Smooth muscle cell (in vitro differentiated cells): ENCODE measurements at regions not wholly inside any gene's neighbourhood (a gene's known extent, or its start where the extent isn't known, plus 50 kb on each side); places are given as distances from the start of the nearest gene placed in this dataset.

Source experiments
- DNase-seq: peaks from one replicate; lab custom pipeline; 2025; ENCODE audit not compliant: unreplicated experiment; lab: John Stamatoyannopoulos, UW
- H2AFZ ChIP-seq: fragments of 200-600 bp; sonication (generic); 2 replicates; pipeline ENCODE4 v1.6.0; 2016; ENCODE audit warnings: antibody characterized with exemption, low read depth, mild to moderate bottlenecking
- H3F3A ChIP-seq: fragments of 200-600 bp; sonication (generic); 2 replicates; pipeline ENCODE4 v1.6.0; 2017; ENCODE audit warnings: antibody characterized with exemption, low read depth
- H3K27ac ChIP-seq: fragments of 200-600 bp; sonication (generic); 2 replicates; pipeline ENCODE4 v1.5.1; 2016; ENCODE audit warnings: low read depth, mild to moderate bottlenecking
- H3K27me3 ChIP-seq: fragments of 200-600 bp; sonication (generic); 2 replicates; pipeline ENCODE4 v1.6.1; 2016; ENCODE audit warnings: low read depth, mild to moderate bottlenecking
- H3K36me3 ChIP-seq: fragments of 200-600 bp; sonication (generic); 2 replicates; pipeline ENCODE4 v1.5.1; 2016; ENCODE audit warnings: low read depth
- H3K4me1 ChIP-seq: fragments of 200-600 bp; sonication (generic); 2 replicates; pipeline ENCODE4 v1.5.1; 2016; ENCODE audit warnings: low read depth
- H3K4me2 ChIP-seq: fragments of 200-600 bp; sonication (generic); 2 replicates; pipeline ENCODE4 v1.6.0; 2016; ENCODE audit warnings: mild to moderate bottlenecking
- H3K4me3 ChIP-seq: fragments of 200-600 bp; sonication (generic); 2 replicates; pipeline ENCODE4 v1.5.1; 2016; ENCODE audit warnings: mild to moderate bottlenecking
- H3K79me2 ChIP-seq: fragments of 200-600 bp; sonication (generic); 2 replicates; pipeline ENCODE4 v1.6.0; 2016; ENCODE audit warnings: low read depth, mild to moderate bottlenecking
- H3K9ac ChIP-seq: fragments of 200-600 bp; sonication (generic); 2 replicates; pipeline ENCODE4 v1.6.0; 2016; ENCODE audit warnings: low read depth
- H3K9me3 ChIP-seq: fragments of 200-600 bp; sonication (generic); replicated peaks from 2 replicates; pipeline ENCODE4 v1.5.1; 2016; ENCODE audit warnings: low read depth
- H4K20me1 ChIP-seq: fragments of 200-600 bp; sonication (generic); 2 replicates; pipeline ENCODE4 v1.6.0; 2016; ENCODE audit warnings: low read depth
- WGBS: methylation state at CpG from one replicate; pipeline ENCODE4 v1.1.7; 2016; ENCODE audit warnings: low lambda C conversion rate; 5-methylcytosine and 5-hydroxymethylcytosine counted together
- TF ChIP-seq, protein P1 (sequence below): fragments of 200-600 bp; sonication (generic); IDR thresholded peaks from 2 replicates; pipeline ENCODE4 v1.5.1; 2017; ENCODE audit warnings: borderline replicate concordance, mild to moderate bottlenecking, antibody characterized with exemption; ENCODE audit not compliant: insufficient read depth, poor library complexity, severe bottlenecking

- Histone ChIP-seq H3K4me3 (no peak overlapping the region), H3K27ac (no peak overlapping the region), H3K4me1 (no peaks in the 10 kb centered on the region), H3K36me3 (no peaks in the 10 kb centered on the region), H3F3A (no peaks in the 10 kb centered on the region), H3K27me3 (no peaks in the 10 kb centered on the region), H3K9ac (no peak overlapping the region), H3K79me2 (no peaks in the 10 kb centered on the region), H3K4me2 (no peak overlapping the region), H4K20me1 (no peaks in the 10 kb centered on the region), H2AFZ (no peak overlapping the region), H3K9me3 (no peaks in the 10 kb centered on the region)
- DNase-seq: no peak
- TF ChIP-seq, protein P1, sequence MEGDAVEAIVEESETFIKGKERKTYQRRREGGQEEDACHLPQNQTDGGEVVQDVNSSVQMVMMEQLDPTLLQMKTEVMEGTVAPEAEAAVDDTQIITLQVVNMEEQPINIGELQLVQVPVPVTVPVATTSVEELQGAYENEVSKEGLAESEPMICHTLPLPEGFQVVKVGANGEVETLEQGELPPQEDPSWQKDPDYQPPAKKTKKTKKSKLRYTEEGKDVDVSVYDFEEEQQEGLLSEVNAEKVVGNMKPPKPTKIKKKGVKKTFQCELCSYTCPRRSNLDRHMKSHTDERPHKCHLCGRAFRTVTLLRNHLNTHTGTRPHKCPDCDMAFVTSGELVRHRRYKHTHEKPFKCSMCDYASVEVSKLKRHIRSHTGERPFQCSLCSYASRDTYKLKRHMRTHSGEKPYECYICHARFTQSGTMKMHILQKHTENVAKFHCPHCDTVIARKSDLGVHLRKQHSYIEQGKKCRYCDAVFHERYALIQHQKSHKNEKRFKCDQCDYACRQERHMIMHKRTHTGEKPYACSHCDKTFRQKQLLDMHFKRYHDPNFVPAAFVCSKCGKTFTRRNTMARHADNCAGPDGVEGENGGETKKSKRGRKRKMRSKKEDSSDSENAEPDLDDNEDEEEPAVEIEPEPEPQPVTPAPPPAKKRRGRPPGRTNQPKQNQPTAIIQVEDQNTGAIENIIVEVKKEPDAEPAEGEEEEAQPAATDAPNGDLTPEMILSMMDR: no peak
- 66% methylated on average over 7 of the region's 7 CpGs for whole genome bisulfite sequencing
These were observed 301.2 kb downstream of the CTTN start for GRCh38 chr11:70699294-70700221.

DNA sequence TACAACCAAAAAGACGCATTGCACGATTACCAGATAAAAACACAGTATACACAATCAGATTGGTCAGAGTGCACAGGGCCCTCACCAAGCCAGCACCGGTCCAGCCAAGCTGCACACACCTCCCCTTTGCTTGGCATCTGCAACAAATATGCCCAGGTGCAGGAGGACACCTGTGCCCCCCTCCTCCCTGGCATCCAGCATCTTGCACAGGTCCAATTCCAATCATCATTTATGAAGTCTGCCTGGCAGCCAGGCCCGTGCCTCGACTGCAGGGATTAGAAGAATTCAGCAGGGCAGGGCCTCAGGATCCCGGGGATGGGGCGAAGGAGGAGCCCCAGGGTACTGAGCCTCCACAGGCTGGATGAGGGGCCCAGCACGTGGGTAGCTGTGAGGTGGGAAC lies 302.1 kb downstream of the CTTN start:
- WGBS: 93% methylated on average over 8 of the region's 8 CpGs

DNA sequence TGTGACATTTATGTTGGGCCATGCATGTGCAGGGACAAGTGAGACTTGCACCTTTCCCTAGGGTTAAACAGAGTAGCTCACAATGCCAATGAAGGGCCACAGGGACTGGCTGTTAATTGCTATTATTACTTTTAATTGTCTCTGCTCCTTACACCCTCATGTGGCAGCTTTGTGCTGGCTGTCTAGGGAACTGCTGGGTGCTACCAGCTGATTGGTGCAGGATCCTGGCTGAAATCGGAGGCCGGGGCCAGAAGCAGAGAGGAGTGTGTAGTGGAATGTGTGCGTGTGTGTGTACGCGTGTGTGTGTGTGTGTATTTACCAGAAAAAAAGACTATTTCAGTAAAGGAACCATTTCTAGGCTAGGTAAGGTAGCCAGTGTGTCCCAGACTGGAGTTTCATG lies 302.5 kb downstream of the CTTN start:
- Histone ChIP-seq H3K4me1 (no peaks in the 10 kb centered on the region), H3F3A (no peaks in the 10 kb centered on the region), H3K27me3 (no peaks in the 10 kb centered on the region), H3K9me3 (no peaks in the 10 kb centered on the region), H3K27ac (no peak overlapping the region), H3K79me2 (no peaks in the 10 kb centered on the region), H4K20me1 (no peaks in the 10 kb centered on the region), H3K36me3 (no peaks in the 10 kb centered on the region), H3K9ac (no peak overlapping the region), H3K4me2 (no peak overlapping the region), H3K4me3 (no peak overlapping the region), H2AFZ (no peak overlapping the region)
- WGBS: 82% methylated on average over 5 of the region's 5 CpGs
- DNase-seq: no peak
- TF ChIP-seq, protein P1: no peak

More for the DNA sequence above, 302.1 kb downstream of the CTTN start:
- TF ChIP-seq, protein P1: no peak
- H3F3A ChIP-seq: no peaks in the 10 kb centered on the region
- H3K79me2 ChIP-seq: no peaks in the 10 kb centered on the region
- H3K4me1 ChIP-seq: no peaks in the 10 kb centered on the region
- no peak overlapping the region for H3K9ac ChIP-seq
- H3K9me3 ChIP-seq: no peaks in the 10 kb centered on the region
- no peaks in the 10 kb centered on the region for H4K20me1 ChIP-seq
- no peak for DNase-seq
- H3K4me3 ChIP-seq: no peak overlapping the region
- no peaks in the 10 kb centered on the region for H3K36me3 ChIP-seq
- H3K27ac ChIP-seq: no peak overlapping the region
- H3K4me2 ChIP-seq: no peak overlapping the region
- no peak overlapping the region for H2AFZ ChIP-seq
- H3K27me3 ChIP-seq: no peaks in the 10 kb centered on the region
